Liver (tissue), 8 donors: ENCODE measurements at regions not wholly inside any gene's neighbourhood (a gene's known extent, or its start where the extent isn't known, plus 50 kb on each side); places are given as distances from the start of the nearest gene placed in this dataset.
A peak's percentile ranks its signal among the peaks of the same experiment; 100 is the strongest.
"Not testable (repeated sequence)": the region's sequence is repeated elsewhere in the genome, so short reads cannot be mapped to it uniquely, and the experiment has no call there.

ENCODE experiments used
- DNase-seq: peaks from one replicate; pipeline ENCODE4 v3.0.0-alpha.2; 2017; ENCODE audit warnings: low spot score
- H3K27ac ChIP-seq, 2 donors: one replicate each; pipeline ENCODE4 v1.7.0; 2013; ENCODE audit warnings: inconsistent platforms in 2 of 2, low read length in 2 of 2, control low read depth in 1 of 2, low read depth in 1 of 2, mild to moderate bottlenecking in 1 of 2
- H3K27me3 ChIP-seq, 4 donors: one replicate each; pipeline versions ENCODE4 v1.6.1 to v1.7.0; 2013; ENCODE audit warnings: low read length in 3 of 4, inconsistent platforms in 1 of 4, mild to moderate bottlenecking in 1 of 4, moderate library complexity in 1 of 4; ENCODE audit not compliant: control insufficient read depth in 4 of 4, insufficient read depth in 4 of 4
- H3K36me3 ChIP-seq, 4 donors: one replicate each; pipeline versions ENCODE4 v1.6.1 to v1.7.0; 2013; ENCODE audit warnings: low read length in 3 of 4, mild to moderate bottlenecking in 3 of 4, low read depth in 1 of 4, moderate library complexity in 1 of 4; ENCODE audit not compliant: control insufficient read depth in 4 of 4, insufficient read depth in 3 of 4
- H3K4me1 ChIP-seq, 4 donors: one replicate each; pipeline versions ENCODE4 v1.6.1 to v1.7.0; 2013; ENCODE audit warnings: low read length in 3 of 4, mild to moderate bottlenecking in 3 of 4, moderate library complexity in 1 of 4; ENCODE audit not compliant: control insufficient read depth in 4 of 4, insufficient read depth in 4 of 4
- H3K4me3 ChIP-seq, 3 donors: one replicate each; pipeline versions ENCODE4 v1.6.1 to v1.7.0; 2013; ENCODE audit warnings: low read length in 3 of 3, control low read depth in 1 of 3, low read depth in 1 of 3, mild to moderate bottlenecking in 1 of 3
- H3K9ac ChIP-seq, 2 donors: one replicate each; pipeline ENCODE4 v1.7.0; 2013; ENCODE audit warnings: low read length in 2 of 2, mild to moderate bottlenecking in 2 of 2, moderate library complexity in 2 of 2, control low read depth in 1 of 2, low read depth in 1 of 2
- H3K9me3 ChIP-seq, 4 donors: one replicate each; pipeline versions ENCODE4 v1.6.1 to v1.7.0; 2013; ENCODE audit warnings: low read length in 3 of 4; ENCODE audit not compliant: control insufficient read depth in 4 of 4
- EGR1 ChIP-seq, 2 donors: IDR thresholded peaks; 2 replicates each; pipeline ENCODE4 v1.6.1; 2016 to 2018; ENCODE audit warnings: antibody characterized with exemption in 2 of 2, low read depth in 2 of 2
- FOXA2 ChIP-seq: IDR thresholded peaks from 2 replicates; pipeline ENCODE4 v1.6.1; 2016; ENCODE audit warnings: antibody characterized with exemption
- GABPA ChIP-seq, 2 donors: IDR thresholded peaks in 1 of 2; conservative IDR thresholded peaks in 1 of 2; 2 replicates each; pipeline ENCODE4 v1.6.1; 2016; ENCODE audit warnings: antibody characterized with exemption in 2 of 2, mild to moderate bottlenecking in 1 of 2, moderate library complexity in 1 of 2
- HNF4A ChIP-seq, 2 donors: conservative IDR thresholded peaks; 2 replicates each; pipeline ENCODE4 v1.6.1; 2016; ENCODE audit warnings: antibody characterized with exemption in 2 of 2, mild to moderate bottlenecking in 2 of 2
- HNF4G ChIP-seq: IDR thresholded peaks from 2 replicates; pipeline ENCODE4 v1.6.1; 2016; ENCODE audit warnings: antibody characterized with exemption
- RAD21 ChIP-seq, 2 donors: IDR thresholded peaks; 2 replicates each; pipeline ENCODE4 v1.6.1; 2016; ENCODE audit warnings: antibody characterized with exemption in 2 of 2, mild to moderate bottlenecking in 2 of 2
- RXRA ChIP-seq, 2 donors: IDR thresholded peaks; 2 replicates each; pipeline ENCODE4 v1.6.1; 2017 to 2018; ENCODE audit warnings: antibody characterized with exemption in 2 of 2, mild to moderate bottlenecking in 1 of 2
- SP1 ChIP-seq: IDR thresholded peaks from 2 replicates; pipeline ENCODE4 v1.6.1; 2018; ENCODE audit warnings: antibody characterized with exemption, mild to moderate bottlenecking
- YY1 ChIP-seq: IDR thresholded peaks from 2 replicates; pipeline ENCODE4 v1.6.1; 2016; ENCODE audit warnings: antibody characterized with exemption, mild to moderate bottlenecking
- WGBS: extraction: QIAGEN DNeasy Blood & Tissue Kit; methylation state at CpG from one replicate; pipeline ENCODE4 v1.1.7; 2013; 5-methylcytosine and 5-hydroxymethylcytosine counted together
- TF ChIP-seq, protein P1 (sequence below): IDR thresholded peaks from 2 replicates; pipeline ENCODE4 v1.6.1; 2016; ENCODE audit warnings: antibody characterized with exemption
- TF ChIP-seq, protein P2 (sequence below): IDR thresholded peaks from 2 replicates; pipeline ENCODE4 v1.6.1; 2016; ENCODE audit warnings: antibody characterized with exemption
- TF ChIP-seq, protein P3 (sequence below): IDR thresholded peaks from 2 replicates; pipeline ENCODE4 v1.6.1; 2016; ENCODE audit warnings: antibody characterized with exemption, mild to moderate bottlenecking
- TF ChIP-seq, protein P4 (sequence below): fragments of 150-350 bp; IDR thresholded peaks from 2 replicates; pipeline ENCODE4 v1.5.1; 2017; ENCODE audit warnings: improper control_type of control experiment, low read depth, low read length; ENCODE audit not compliant: missing input control
- TF ChIP-seq, protein P5 (sequence below): IDR thresholded peaks from 2 replicates; pipeline ENCODE4 v1.6.1; 2016; ENCODE audit warnings: antibody characterized with exemption
- donor health status: healthy.
- donor health status: healthy.
- donor health status: healthy.
- donor health status: healthy.
- donor health status: healthy.

DNA sequence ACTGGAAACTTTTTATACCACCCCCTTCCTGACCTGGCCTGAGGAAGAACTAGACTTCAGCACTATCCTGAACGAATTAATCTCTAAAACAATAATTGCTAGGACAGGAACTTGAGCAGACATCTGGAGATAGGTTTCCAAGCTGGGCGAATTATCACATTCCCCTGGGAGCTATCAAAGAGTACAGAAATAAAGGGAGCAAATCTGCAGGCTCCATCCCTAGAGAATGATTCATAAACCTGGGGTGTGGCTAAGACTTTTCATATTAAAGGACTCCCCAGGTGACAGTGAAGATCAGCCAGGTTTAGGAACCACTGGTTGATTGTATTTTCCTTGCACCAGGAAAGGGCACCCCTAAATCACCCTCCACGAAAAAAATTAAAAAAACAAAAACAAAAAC lies 105.6 kb upstream of the NOL4 start:
- Histone ChIP-seq H3K36me3 (no peaks in the 10 kb centered on the region), H3K9ac (no peak overlapping the region), H3K27ac (peak overlapping the region in 1 of 2 donors; percentile 18), H3K9me3 (no peaks in the 10 kb centered on the region), H3K4me1 (peaks cover 0 to 10% (median 4%) of the 10 kb centered on the region in 4 donors), H3K27me3 (no peaks in the 10 kb centered on the region), H3K4me3 (no peak overlapping the region)
- 61% methylated on average over 3 of the region's 3 CpGs for WGBS
- no peak for DNase-seq
- TF ChIP-seq, protein P1, sequence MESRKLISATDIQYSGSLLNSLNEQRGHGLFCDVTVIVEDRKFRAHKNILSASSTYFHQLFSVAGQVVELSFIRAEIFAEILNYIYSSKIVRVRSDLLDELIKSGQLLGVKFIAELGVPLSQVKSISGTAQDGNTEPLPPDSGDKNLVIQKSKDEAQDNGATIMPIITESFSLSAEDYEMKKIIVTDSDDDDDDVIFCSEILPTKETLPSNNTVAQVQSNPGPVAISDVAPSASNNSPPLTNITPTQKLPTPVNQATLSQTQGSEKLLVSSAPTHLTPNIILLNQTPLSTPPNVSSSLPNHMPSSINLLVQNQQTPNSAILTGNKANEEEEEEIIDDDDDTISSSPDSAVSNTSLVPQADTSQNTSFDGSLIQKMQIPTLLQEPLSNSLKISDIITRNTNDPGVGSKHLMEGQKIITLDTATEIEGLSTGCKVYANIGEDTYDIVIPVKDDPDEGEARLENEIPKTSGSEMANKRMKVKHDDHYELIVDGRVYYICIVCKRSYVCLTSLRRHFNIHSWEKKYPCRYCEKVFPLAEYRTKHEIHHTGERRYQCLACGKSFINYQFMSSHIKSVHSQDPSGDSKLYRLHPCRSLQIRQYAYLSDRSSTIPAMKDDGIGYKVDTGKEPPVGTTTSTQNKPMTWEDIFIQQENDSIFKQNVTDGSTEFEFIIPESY, result no peak
- TF ChIP-seq FOXA2 (no peak), GABPA (IDR thresholded peaks at IDR 0.05 in 1 of 2, conservative IDR thresholded peaks at IDR 0.05 in 1 of 2) (no peak), EGR1 (IDR thresholded peaks at IDR 0.05; ENCODE audit: low read depth in 2 of 2) (no peak), SP1 (no peak), HNF4G (no peak), YY1 (no peak), RAD21 (IDR thresholded peaks at IDR 0.05) (no peak), RXRA (IDR thresholded peaks at IDR 0.05) (no peak), HNF4A (conservative IDR thresholded peaks at IDR 0.05) (no peak)
- TF ChIP-seq, protein P2, sequence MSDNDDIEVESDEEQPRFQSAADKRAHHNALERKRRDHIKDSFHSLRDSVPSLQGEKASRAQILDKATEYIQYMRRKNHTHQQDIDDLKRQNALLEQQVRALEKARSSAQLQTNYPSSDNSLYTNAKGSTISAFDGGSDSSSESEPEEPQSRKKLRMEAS, result no peak
- TF ChIP-seq, protein P3, sequence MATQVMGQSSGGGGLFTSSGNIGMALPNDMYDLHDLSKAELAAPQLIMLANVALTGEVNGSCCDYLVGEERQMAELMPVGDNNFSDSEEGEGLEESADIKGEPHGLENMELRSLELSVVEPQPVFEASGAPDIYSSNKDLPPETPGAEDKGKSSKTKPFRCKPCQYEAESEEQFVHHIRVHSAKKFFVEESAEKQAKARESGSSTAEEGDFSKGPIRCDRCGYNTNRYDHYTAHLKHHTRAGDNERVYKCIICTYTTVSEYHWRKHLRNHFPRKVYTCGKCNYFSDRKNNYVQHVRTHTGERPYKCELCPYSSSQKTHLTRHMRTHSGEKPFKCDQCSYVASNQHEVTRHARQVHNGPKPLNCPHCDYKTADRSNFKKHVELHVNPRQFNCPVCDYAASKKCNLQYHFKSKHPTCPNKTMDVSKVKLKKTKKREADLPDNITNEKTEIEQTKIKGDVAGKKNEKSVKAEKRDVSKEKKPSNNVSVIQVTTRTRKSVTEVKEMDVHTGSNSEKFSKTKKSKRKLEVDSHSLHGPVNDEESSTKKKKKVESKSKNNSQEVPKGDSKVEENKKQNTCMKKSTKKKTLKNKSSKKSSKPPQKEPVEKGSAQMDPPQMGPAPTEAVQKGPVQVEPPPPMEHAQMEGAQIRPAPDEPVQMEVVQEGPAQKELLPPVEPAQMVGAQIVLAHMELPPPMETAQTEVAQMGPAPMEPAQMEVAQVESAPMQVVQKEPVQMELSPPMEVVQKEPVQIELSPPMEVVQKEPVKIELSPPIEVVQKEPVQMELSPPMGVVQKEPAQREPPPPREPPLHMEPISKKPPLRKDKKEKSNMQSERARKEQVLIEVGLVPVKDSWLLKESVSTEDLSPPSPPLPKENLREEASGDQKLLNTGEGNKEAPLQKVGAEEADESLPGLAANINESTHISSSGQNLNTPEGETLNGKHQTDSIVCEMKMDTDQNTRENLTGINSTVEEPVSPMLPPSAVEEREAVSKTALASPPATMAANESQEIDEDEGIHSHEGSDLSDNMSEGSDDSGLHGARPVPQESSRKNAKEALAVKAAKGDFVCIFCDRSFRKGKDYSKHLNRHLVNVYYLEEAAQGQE, result no peak
- TF ChIP-seq, protein P4, sequence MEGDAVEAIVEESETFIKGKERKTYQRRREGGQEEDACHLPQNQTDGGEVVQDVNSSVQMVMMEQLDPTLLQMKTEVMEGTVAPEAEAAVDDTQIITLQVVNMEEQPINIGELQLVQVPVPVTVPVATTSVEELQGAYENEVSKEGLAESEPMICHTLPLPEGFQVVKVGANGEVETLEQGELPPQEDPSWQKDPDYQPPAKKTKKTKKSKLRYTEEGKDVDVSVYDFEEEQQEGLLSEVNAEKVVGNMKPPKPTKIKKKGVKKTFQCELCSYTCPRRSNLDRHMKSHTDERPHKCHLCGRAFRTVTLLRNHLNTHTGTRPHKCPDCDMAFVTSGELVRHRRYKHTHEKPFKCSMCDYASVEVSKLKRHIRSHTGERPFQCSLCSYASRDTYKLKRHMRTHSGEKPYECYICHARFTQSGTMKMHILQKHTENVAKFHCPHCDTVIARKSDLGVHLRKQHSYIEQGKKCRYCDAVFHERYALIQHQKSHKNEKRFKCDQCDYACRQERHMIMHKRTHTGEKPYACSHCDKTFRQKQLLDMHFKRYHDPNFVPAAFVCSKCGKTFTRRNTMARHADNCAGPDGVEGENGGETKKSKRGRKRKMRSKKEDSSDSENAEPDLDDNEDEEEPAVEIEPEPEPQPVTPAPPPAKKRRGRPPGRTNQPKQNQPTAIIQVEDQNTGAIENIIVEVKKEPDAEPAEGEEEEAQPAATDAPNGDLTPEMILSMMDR, result no peak
- TF ChIP-seq, protein P5, sequence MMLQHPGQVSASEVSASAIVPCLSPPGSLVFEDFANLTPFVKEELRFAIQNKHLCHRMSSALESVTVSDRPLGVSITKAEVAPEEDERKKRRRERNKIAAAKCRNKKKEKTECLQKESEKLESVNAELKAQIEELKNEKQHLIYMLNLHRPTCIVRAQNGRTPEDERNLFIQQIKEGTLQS, result no peak

DNA sequence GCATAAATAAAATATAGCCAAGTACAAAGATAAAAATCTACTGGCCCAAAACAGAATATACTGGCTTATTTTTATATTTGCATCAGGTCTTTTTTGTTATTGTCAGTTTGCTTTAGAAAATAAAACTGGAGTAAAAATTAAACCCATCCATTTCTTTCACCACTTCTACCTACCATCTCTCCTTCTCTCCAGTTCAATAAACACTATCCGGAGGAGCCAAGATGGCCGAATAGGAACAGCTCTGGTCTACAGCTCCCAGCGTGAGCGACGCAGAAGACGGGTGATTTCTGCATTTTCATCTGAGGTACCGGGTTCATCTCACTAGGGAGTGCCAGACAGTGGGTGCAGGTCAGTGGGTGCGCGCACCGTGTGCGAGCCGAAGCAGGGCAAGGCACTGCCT lies 106.2 kb upstream of the NOL4 start:
- not testable (repeated sequence) for H3K27ac ChIP-seq, H3K27me3 ChIP-seq, H3K36me3 ChIP-seq, DNase-seq, H3K9ac ChIP-seq, H3K4me3 ChIP-seq, H3K9me3 ChIP-seq
- peaks cover 0 to 10% (median 4%) of the 10 kb centered on the region in 4 donors for H3K4me1 ChIP-seq
- WGBS, result 93% methylated on average over 12 of the region's 12 CpGs

DNA sequence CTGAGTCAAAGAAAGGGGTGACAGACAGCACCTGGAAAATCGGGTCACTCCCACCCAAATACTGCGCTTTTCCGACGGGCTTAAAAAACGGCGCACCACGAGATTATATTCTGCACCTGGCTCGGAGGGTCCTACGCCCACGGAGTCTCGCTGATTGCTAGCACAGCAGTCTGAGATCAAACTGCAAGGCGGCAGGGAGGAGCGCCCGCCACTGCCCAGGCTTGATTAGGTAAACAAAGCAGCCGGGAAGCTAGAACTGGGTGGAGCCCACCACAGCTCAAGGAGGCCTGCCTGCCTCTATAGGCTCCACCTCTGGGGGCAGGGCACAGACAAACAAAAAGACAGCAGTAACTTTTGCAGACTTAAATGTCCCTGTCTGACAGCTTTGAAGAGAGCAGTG lies 106.6 kb upstream of the NOL4 start:
- not testable (repeated sequence) for H3K36me3 ChIP-seq, H3K4me3 ChIP-seq, H3K27me3 ChIP-seq, H3K9me3 ChIP-seq, H3K9ac ChIP-seq, DNase-seq, H3K27ac ChIP-seq
- WGBS, result 81% methylated on average over 15 of the region's 15 CpGs
- H3K4me1 ChIP-seq, result peaks cover 0 to 10% (median 4%) of the 10 kb centered on the region in 4 donors
